ENCODE measurements at regions not wholly inside any gene's neighbourhood (a gene's known extent, or its start where the extent isn't known, plus 50 kb on each side); places are given as distances from the start of the nearest gene placed in this dataset.

DNA sequence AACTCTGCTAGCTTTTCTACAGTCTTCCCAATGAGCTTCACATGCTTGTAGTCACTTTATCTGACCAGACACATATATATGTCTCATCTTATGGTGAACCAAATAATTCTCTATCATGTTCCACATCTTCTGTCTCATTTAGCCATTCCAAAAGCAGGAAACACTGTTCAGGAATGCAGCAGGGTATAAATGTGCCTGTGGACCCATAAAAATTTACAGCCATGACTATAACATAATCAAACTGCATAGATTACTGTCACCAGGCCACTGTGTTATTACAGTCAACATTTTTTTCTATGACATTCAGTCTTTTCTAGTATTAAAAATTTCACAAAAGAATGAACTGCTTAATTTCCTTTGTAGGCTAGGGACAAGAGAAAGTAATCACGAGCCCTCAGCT is 170.0 kb upstream of the NPY2R start:
- Histone ChIP-seq H3K27ac (no peak overlapping the region), H3K9me3 (ENCODE audit: low read depth) (no peaks in the 10 kb centered on the region), H4K20me1 (ENCODE audit: low read depth) (no peaks in the 10 kb centered on the region), H3K4me3 (no peak overlapping the region), H2AFZ (replicated peaks) (no peak overlapping the region), H3K79me2 (ENCODE audit: low read depth) (no peaks in the 10 kb centered on the region), H3K4me1 (no peaks in the 10 kb centered on the region), H3K36me3 (no peaks in the 10 kb centered on the region), H3K27me3 (no peaks in the 10 kb centered on the region), H3K9ac (no peak overlapping the region), H3K4me2 (no peak overlapping the region), H3F3A (ENCODE audit: low read depth) (no peaks in the 10 kb centered on the region)
- no peaks in the 10 kb centered on the region for H3K4me1 Mint-ChIP-seq
- H3K36me3 Mint-ChIP-seq = no peaks in the 10 kb centered on the region
- no peaks in the 10 kb centered on the region for H3K27me3 Mint-ChIP-seq (ENCODE audit: insufficient read depth, low read depth)
- H3K27ac Mint-ChIP-seq = no peak overlapping the region
- TF ChIP-seq EZH2 (IDR thresholded peaks at IDR 0.05) (no peak), EZH2phosphoT487 (IDR thresholded peaks at IDR 0.05) (no peak)
- TF ChIP-seq, protein P1, sequence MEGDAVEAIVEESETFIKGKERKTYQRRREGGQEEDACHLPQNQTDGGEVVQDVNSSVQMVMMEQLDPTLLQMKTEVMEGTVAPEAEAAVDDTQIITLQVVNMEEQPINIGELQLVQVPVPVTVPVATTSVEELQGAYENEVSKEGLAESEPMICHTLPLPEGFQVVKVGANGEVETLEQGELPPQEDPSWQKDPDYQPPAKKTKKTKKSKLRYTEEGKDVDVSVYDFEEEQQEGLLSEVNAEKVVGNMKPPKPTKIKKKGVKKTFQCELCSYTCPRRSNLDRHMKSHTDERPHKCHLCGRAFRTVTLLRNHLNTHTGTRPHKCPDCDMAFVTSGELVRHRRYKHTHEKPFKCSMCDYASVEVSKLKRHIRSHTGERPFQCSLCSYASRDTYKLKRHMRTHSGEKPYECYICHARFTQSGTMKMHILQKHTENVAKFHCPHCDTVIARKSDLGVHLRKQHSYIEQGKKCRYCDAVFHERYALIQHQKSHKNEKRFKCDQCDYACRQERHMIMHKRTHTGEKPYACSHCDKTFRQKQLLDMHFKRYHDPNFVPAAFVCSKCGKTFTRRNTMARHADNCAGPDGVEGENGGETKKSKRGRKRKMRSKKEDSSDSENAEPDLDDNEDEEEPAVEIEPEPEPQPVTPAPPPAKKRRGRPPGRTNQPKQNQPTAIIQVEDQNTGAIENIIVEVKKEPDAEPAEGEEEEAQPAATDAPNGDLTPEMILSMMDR (IDR thresholded peaks at IDR 0.05) = no peak
- no peak overlapping the region for H3K4me3 Mint-ChIP-seq
- DNase-seq (ENCODE audit: low spot score) = no peak
- no peaks in the 10 kb centered on the region for H3K9me3 Mint-ChIP-seq

GRCh38 chr4:155039162-155039561 is 169.3 kb upstream of the NPY2R start:
- H3K36me3 ChIP-seq = no peaks in the 10 kb centered on the region
- no peak overlapping the region for H3K4me3 ChIP-seq
- no peaks in the 10 kb centered on the region for H3F3A ChIP-seq (ENCODE audit: low read depth)
- no peak for DNase-seq (ENCODE audit: low spot score)
- TF ChIP-seq EZH2 (IDR thresholded peaks at IDR 0.05) (no peak), EZH2phosphoT487 (IDR thresholded peaks at IDR 0.05) (no peak)
- TF ChIP-seq, protein P1 (IDR thresholded peaks at IDR 0.05) = no peak
- no peak overlapping the region for H3K27ac ChIP-seq
- H3K9ac ChIP-seq = no peak overlapping the region
- Mint-ChIP-seq H3K9me3 (no peaks in the 10 kb centered on the region), H3K36me3 (no peaks in the 10 kb centered on the region), H3K4me3 (no peak overlapping the region), H3K27ac (no peak overlapping the region), H3K27me3 (ENCODE audit: insufficient read depth, low read depth) (no peaks in the 10 kb centered on the region), H3K4me1 (no peaks in the 10 kb centered on the region)
- no peaks in the 10 kb centered on the region for H4K20me1 ChIP-seq (ENCODE audit: low read depth)
- no peaks in the 10 kb centered on the region for H3K27me3 ChIP-seq
- H3K4me2 ChIP-seq = no peak overlapping the region
- no peaks in the 10 kb centered on the region for H3K9me3 ChIP-seq (ENCODE audit: low read depth)
- no peaks in the 10 kb centered on the region for H3K4me1 ChIP-seq
- H3K79me2 ChIP-seq (ENCODE audit: low read depth) = no peaks in the 10 kb centered on the region
- no peak overlapping the region for H2AFZ ChIP-seq (replicated peaks)

DNA sequence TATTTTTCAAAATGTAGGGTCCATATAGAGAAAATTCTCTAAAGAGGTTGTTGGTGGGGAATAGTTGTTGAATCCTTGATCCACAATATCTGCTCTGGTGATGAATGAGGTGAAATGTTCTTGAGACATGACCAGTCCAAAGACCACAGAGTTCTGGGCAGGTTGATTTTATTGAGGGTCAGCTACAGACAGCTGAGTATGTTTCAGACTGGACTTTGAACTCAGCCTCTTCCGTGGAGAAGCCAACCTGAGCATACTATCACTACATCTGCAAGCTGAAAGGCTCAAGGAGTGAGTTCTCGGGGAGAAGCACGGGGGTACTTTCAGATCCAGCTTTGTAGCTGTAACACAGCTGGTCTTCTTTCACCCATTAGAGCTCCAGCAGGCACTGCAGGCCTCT is 168.4 kb upstream of the NPY2R start:
- H3K4me3 Mint-ChIP-seq = no peak overlapping the region

More for the DNA sequence above, 168.4 kb upstream of the NPY2R start:
- Histone ChIP-seq H2AFZ (replicated peaks) (peak overlapping the region; percentile 34), H3K36me3 (no peaks in the 10 kb centered on the region), H3K9me3 (ENCODE audit: low read depth) (no peaks in the 10 kb centered on the region), H3K27me3 (no peaks in the 10 kb centered on the region), H3K27ac (no peak overlapping the region), H3K4me1 (no peaks in the 10 kb centered on the region), H3K4me3 (no peak overlapping the region), H3F3A (ENCODE audit: low read depth) (no peaks in the 10 kb centered on the region), H4K20me1 (ENCODE audit: low read depth) (no peaks in the 10 kb centered on the region), H3K4me2 (no peak overlapping the region), H3K9ac (no peak overlapping the region), H3K79me2 (ENCODE audit: low read depth) (no peaks in the 10 kb centered on the region)
- DNase-seq (ENCODE audit: low spot score) = no peak
- Mint-ChIP-seq H3K36me3 (no peaks in the 10 kb centered on the region), H3K27ac (no peak overlapping the region), H3K27me3 (ENCODE audit: insufficient read depth, low read depth) (no peaks in the 10 kb centered on the region), H3K4me1 (no peaks in the 10 kb centered on the region), H3K9me3 (no peaks in the 10 kb centered on the region)
- TF ChIP-seq EZH2phosphoT487 (IDR thresholded peaks at IDR 0.05) (no peak), EZH2 (IDR thresholded peaks at IDR 0.05) (no peak)
- TF ChIP-seq, protein P1 (IDR thresholded peaks at IDR 0.05) = no peak
